ENCODE measurements at regions not wholly inside any gene's neighbourhood (a gene's known extent, or its start where the extent isn't known, plus 50 kb on each side); places are given as distances from the start of the nearest gene placed in this dataset.
"Not testable (repeated sequence)": the region's sequence is repeated elsewhere in the genome, so short reads cannot be mapped to it uniquely, and the experiment has no call there.

DNA sequence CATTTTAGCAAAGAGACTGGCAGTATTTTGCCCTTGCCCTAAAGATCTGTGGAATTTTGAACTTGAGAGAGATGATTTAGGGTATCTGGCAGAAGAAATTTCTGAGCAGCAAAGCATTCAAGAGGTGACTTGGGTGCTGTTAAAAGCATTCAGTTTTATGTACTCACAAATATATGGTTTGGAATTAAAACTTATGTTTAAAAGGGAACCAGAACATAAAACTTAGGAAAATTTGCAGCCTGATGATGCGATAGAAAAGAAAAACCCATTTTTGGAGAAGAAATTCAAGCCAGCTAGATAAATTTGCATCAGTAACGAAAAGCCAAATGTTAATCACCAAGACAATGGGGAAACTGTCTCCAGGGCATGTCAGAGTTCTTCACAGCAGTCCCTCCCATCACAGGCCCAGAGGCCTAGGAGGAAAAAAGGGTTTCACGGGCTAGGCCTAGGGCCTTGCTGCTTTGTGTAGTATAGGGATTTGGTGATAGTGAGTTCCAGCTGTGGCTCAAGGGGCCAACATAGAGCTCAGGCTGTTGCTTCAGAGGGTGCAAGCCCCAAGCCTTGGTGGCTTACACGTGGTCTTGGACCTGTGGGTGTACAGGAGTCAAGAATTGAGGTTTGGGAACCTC is 104.4 kb downstream of the ASB1 start:
- TF ChIP-seq CTCF (IDR thresholded peaks at IDR 0.05); USF2 (IDR thresholded peaks at IDR 0.05; ENCODE audit: borderline replicate concordance, low read depth, low read length); TAF1 (IDR thresholded peaks at IDR 0.05; ENCODE audit: borderline replicate concordance, low read depth, low read length); RXRA (IDR thresholded peaks at IDR 0.05; ENCODE audit: borderline replicate concordance, low read depth); POLR2AphosphoS5 (IDR thresholded peaks at IDR 0.05; ENCODE audit: low read depth, low read length); FOXJ3 (CRISPR knock-in tag; IDR thresholded peaks at IDR 0.05); MAX (IDR thresholded peaks at IDR 0.05; ENCODE audit: low read depth); YY1 (IDR thresholded peaks at IDR 0.05; ENCODE audit: low read depth); TEAD4 (IDR thresholded peaks at IDR 0.05; ENCODE audit: borderline replicate concordance, insufficient read depth); EZH2phosphoT487 (IDR thresholded peaks at IDR 0.05; ENCODE audit: borderline replicate concordance, low read depth): not testable (repeated sequence)

Measured in SK-N-SH (cell line).